SW 1271 (cell line): ENCODE measurements at regions not wholly inside any gene's neighbourhood (a gene's known extent, or its start where the extent isn't known, plus 50 kb on each side); places are given as distances from the start of the nearest gene placed in this dataset.
"Not testable (repeated sequence)": the region's sequence is repeated elsewhere in the genome, so short reads cannot be mapped to it uniquely, and the experiment has no call there.

ENCODE experiments used
- DNase-seq, 2 experiments: peaks; one replicate each; lab custom pipeline; 2025; lab: John Stamatoyannopoulos, UW

DNA sequence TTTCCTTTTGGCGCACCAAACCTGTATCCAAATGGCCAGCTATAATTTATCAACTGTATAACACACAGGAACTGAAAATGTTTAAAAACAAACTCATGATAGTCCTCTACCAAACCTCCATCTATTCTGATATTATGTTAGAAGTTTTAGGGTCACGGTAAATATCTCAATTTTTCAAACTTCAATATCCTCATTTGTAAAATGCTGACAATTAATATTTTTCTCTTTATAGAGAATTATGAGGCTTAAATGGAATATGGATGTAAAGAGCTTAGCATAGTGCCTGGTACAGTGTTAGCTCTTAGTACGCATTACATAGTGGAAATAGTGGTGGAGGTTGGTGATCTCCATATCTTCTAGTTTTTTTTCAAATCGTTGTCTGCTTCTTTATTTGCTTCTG, 917.6 kb downstream of the TLE4 start:
- DNase-seq = no peak

DNA sequence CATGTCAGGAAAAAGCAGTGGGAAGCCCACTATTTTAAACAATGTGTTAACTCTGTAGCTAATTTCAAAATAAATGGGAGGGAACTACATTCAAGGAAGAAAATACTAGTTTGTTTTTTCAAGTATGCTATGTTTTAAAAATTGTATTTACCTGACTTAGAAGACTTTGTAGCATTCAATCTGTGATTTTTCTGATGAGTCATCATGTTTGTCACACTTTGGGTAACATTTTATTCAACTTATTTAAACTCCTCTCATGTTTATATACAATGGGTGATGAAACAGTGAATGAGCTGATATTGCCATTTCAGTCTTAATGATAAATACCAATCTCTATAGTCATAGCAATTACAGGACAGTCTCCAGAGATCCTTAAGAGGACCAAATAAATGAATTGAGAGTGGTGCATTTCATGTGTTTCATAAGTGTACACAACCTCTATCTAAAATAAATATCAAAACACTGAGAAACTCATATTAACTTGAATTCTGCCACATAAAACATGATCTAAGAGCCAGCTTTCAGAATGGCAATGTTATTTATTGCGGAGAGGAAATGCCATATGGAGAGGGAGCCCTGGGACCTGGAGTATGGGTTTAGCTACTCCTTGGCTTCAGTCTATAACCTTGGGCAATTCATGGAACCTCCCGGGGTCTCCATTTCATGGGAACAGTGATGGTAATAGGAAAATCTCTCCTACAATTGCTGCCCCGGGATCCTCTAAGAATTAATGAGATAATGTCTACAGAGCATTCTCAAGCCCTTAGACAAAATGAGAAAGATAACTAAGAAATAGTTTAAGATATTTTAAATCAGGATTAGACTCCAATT, 913.9 kb downstream of the TLE4 start:
- no peak for DNase-seq

DNA sequence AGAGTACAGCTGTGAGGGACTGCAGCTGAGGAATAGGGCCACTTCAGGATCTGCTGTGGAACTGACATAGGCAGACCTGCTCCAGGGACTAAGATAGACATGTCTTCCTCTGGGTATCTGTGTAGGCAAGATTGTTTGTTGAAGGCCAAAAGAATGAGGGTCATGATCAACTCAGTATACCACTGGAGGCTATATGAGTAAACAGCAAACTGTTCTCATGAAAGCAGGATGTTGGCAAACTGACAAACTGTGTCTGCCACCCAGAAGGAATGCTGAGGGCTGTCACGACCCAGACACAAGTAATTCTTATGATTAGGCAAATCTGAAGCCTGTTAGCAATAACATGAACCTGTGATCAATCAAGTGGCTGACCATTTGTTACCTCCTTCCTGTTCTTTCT, 910.5 kb downstream of the TLE4 start:
- DNase-seq = not testable (repeated sequence)

- no peak for DNase-seq
Observed at GRCh38 chr9:80467632-80468031, 895.9 kb downstream of the TLE4 start.

DNA sequence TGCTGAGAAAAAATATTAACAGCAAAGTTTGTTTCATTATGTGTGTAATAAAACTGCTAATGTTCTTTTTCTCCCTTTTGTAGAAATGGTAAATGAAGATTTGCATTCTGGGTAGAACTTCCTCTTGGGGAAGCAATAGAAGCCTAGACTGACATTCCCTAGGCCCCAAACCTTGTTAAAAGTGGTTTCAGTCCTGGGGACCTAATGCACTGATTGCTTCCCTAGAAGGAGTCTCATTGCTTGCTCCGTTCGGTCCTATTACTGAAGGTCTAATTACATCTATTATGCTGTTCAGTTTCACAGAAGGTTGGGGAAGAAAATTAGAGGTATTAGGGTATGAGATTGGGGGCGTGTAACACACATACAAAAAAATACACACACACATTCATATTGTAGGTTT, 893.8 kb downstream of the TLE4 start:
- no peak for DNase-seq

- no peak for DNase-seq
Observed at GRCh38 chr9:80449513-80449912, 877.7 kb downstream of the TLE4 start.

- no peak for DNase-seq
Observed at GRCh38 chr9:80448996-80449395, 877.2 kb downstream of the TLE4 start.

- no peak for DNase-seq
Observed at GRCh38 chr9:80447876-80448275, 876.1 kb downstream of the TLE4 start.

GRCh38 chr9:80440724-80441123, 869.0 kb downstream of the TLE4 start:
- no peak for DNase-seq

DNA sequence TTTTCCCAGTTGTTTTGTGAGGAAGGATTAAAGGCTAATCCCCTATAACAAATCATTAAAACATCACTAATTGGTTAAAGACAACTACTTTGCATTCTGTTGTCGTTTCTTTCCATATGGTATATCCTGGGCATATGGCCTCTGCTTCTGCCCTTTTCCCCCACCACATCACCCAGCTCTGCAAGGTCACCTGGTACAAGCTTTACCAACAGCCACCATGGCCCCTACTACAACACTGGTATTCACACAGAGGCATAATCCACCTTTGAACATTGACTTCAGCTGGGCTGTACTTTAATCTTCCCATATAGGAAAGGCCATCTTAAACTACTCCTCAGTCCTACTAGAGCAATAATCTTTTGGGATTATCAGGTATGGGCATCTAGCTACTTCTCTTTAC, 866.1 kb downstream of the TLE4 start:
- DNase-seq = no peak

GRCh38 chr9:80437091-80437640, 865.4 kb downstream of the TLE4 start:
- no peak for DNase-seq

GRCh38 chr9:80435591-80435990, 863.8 kb downstream of the TLE4 start:
- DNase-seq = no peak

GRCh38 chr9:80426992-80427391, 855.2 kb downstream of the TLE4 start:
- DNase-seq = no peak

DNA sequence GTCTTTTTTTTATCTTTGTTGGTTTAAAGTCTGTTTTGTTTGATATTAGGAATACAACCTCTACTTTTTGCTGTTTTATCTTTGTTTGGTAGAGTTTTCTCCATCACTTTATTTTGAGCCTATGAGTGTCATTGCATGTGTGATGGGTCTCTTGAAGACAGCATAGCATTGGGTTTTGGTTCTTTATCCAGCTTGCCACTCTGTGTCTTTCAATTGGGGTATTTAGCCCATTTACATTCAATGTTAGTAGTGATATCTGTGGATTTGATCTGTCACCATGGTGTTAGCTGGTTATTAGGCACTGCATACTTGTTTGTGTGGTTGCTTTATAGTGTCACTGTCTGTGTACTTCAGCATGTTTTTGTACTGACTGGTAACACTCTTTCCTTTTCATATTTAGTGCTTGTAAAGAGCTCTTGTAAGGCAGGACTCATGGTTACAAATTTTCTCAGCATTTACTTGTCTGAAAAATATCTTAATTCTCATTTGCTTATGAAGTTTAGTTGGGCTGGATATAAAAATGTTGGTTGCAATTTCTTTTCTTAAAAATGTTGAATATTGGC, 845.5 kb downstream of the TLE4 start:
- DNase-seq = no peak

- no peak for DNase-seq
Observed at GRCh38 chr9:80410106-80410505, 838.3 kb downstream of the TLE4 start.

DNA sequence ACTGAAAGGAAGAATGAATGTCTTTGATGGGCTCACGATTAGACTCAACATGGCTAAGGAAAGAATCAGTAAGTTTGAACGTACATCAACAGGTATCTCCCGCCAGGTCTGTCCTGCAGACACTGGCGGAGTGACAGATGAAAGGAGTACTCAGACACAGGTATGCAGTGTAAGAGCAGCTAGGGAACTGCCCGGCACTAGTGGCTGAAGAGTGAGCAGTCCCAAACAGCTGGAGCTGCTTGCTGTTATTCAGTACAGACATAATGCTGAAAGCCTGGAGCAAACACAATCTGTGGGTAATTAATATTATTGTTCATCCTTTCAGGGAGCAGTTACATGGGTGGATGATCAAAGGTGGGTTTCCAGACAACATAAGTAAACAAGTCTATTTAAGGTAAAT, 835.5 kb downstream of the TLE4 start:
- no peak for DNase-seq

- DNase-seq = no peak
Observed at GRCh38 chr9:80401243-80401642, 829.5 kb downstream of the TLE4 start.

DNA sequence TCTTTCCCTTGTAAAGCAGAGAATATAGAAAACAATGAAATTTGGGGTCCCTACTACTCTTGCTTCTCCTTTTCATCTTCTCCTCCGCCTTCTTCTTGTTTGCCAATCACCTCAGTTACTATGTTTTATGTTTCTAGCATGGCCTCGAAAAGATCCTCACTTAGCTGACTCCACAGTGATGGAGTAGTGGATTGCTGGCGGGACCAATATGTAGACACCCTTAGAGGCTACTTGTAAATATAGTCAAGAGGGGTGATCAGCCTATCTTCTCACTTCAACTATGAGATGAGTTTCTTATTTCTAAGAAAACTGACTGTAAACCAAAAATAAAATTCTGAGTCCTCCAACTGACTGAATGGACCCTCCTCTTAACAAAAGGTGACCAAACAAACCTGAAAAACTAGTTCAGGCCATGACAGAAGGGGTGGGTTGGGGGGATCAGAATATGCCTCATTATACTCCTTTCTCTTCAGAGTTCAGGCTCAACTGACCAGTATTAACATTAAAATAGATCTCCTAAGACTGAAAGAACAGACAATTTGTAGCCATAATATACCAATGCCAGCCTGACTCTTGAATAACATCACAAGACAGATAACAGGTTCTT, 829.0 kb downstream of the TLE4 start:
- no peak for DNase-seq

GRCh38 chr9:80399606-80400005, 827.8 kb downstream of the TLE4 start:
- no peak for DNase-seq

- DNase-seq = no peak
Observed at GRCh38 chr9:80387828-80388227, 816.1 kb downstream of the TLE4 start.

- no peak for DNase-seq
Observed at GRCh38 chr9:80385246-80385645, 813.5 kb downstream of the TLE4 start.

GRCh38 chr9:80383331-80383730, 811.6 kb downstream of the TLE4 start:
- no peak for DNase-seq

GRCh38 chr9:80382211-80382891, 810.6 kb downstream of the TLE4 start:
- no peak for DNase-seq
